HG03565 (cell line): ENCODE measurements at regions not wholly inside any gene's neighbourhood (a gene's known extent, or its start where the extent isn't known, plus 50 kb on each side); places are given as distances from the start of the nearest gene placed in this dataset.
"Not testable (repeated sequence)": the region's sequence is repeated elsewhere in the genome, so short reads cannot be mapped to it uniquely, and the experiment has no call there.

Source experiments
- ATAC-seq: cut with Tn5 transposase; IDR thresholded peaks from one replicate; pipeline ENCODE4 v1.9.1; 2021; ENCODE audit warnings: mild to moderate bottlenecking, moderate library complexity; ENCODE audit not compliant: unreplicated experiment

DNA sequence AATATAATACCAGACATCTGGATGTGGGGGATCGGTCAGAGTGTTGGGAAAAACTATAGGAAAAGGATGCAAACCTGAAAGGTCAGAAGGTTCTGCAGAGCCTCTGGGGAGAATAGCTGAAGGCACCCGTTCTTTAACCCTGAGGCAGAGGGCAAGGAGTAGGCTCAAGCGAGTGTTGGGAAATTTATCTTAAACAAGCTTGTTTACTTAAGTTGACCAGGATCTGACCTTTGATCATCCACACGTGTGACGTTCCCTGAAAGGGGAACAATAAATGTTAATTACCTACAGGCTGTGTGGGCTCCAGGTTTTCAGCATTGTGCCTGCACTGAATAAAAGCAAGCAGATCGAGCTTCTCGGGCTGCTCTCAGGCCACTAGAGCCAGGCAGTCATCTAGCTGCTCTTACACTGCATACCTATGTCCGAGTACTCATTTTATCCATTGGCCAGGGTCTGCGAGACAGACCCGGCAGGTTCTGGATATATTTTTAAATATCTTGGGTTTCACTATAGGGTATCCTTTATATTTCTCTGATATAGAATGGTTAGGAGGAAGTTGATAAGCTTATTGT is 400.6 kb upstream of the CHST9 start:
- ATAC-seq: no peak

DNA sequence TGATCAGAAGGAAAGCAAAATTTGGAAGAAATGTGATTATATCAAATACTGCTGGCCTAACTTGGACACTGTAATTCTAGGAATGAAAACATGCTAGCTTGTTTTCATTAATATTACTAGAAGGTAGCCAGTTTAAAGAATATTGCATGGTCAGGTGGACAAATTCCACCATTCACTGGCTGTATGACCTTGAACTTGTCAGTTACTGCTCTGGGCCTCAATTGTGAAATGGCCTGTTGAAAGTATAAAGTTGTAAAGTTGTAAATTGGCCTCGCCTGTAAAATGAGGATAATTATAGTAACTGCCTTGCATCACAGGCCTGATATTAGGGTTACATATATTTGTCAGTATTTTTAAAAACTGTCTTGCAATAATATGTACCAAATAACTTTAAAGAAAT is 398.4 kb upstream of the CHST9 start:
- no peak for ATAC-seq

DNA sequence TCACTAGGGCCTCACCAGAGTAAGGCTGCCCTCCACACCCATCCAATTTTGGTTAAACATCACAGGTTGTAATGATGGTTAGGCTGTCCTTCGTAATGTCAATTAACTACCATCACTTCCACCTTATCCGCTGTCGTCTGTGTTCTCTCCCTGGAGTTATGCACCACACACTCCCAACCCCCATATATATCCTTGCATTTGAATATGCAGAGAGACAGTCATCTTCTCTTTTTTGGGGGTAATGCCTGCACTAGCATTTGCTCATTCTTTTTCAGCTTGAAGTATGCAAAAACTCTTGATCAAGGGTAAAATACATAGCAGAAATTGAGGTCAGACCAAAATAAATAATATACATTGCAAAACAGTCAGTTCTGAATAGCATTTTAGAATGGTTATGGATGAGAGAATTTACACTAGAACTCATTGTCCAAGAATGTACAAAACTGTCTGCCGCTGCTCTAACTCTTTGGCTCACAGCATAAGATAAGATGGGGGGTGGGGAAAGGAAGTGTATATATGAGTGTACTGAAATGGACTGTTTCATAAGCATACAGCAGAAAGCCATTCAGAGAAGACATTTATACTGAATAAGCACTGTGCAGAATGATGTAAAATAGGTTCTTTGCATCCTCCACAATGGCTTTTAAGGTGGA is 397.8 kb upstream of the CHST9 start:
- no peak for ATAC-seq

- no peak for ATAC-seq
Observed at GRCh38 chr18:27581296-27581904, 396.3 kb upstream of the CHST9 start.

GRCh38 chr18:27579364-27579763 is 394.3 kb upstream of the CHST9 start:
- ATAC-seq: no peak

DNA sequence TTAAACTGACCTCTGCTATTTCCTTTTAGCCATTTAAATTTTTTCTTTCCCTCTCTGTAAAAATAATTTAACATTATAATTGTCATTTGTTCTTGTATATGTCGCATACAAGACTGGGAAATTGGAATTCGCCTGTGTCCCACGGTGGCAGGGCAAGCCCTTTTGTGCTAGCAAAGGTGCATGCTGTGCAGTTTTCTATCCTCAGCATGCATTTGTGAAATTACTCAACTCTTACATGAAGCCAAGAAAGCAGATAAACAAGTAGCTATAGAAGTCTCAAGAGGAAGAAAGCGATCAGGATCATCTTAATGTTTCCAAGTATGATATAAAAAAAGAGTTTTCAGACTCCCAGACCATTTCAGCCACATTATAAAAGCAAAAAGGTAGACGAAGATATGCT is 392.6 kb upstream of the CHST9 start:
- no peak for ATAC-seq

- ATAC-seq: no peak
Observed at GRCh38 chr18:27577265-27577664, 392.2 kb upstream of the CHST9 start.

- no peak for ATAC-seq
Observed at GRCh38 chr18:27567434-27567833, 382.3 kb upstream of the CHST9 start.

GRCh38 chr18:27564066-27564465 is 379.0 kb upstream of the CHST9 start:
- ATAC-seq: no peak

- ATAC-seq: no peak
Observed at GRCh38 chr18:27558388-27559155, 373.5 kb upstream of the CHST9 start.

DNA sequence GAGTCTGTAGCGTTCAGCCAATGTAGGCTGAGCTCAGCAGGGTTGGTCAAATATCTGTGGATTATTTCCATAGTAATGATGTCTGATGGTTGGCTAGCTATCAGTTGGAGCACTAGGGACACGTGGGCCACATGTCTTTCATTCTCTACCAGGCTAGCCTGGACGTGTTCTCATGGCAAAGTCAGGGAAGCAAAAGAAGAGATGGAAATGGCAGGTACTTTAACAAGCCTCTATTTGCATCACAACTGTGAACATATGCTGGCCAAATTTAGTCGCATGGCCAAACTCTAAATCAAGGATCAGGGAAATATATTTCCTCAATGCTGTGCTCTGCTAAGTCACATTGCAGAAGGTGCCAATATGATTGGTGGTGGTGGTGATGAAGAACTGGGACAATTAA is 371.6 kb upstream of the CHST9 start:
- no peak for ATAC-seq

DNA sequence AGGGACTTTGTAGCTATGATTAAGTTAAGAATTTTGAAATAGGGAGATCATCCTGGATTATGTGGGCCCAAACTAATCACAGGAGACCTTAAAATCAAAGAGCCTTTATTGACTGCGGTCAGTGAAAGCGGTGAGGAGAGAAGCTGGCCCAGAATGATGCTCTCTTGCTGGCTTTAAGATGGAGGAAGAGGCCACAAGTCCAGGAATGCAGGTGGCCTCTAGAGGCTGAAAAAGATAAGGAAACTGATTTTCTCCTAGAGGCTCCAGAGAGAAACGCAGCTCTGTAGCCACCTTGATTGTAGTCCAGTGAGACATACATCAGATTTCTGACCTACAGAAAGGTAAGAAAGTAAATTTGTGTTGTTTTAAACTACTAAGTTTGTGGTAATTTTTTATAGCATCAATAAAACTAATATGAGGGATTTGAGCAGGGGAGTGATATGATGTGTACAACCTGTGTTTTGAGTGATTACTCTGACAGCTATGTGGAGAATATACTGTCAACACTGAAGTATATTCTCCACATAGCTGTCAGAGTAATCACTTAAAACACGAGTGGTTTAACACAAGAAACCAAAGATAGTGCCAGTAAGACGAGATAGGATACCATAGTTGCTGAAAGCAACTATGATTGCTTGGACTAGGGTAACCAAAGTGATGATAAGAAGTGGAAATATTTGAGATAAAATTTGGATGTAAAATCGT is 364.4 kb upstream of the CHST9 start:
- ATAC-seq: no peak

DNA sequence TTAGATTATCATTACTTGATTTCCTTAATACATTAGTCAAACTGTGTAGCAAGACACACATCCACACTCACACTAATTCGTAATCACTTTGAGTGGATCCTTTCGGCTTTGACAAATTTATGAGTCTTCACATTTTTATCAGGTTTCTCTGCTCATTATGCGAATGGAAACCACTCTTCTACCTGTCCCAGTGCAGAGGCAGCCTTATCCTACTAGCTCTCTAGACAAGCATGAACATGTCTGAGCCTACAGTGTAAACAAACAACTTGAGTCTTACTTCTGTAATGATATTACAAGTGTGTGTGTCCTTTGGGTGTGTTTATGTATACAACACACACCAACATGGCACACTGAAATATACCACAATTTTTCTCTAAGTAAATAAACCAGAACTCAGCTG is 361.9 kb upstream of the CHST9 start:
- no peak for ATAC-seq

DNA sequence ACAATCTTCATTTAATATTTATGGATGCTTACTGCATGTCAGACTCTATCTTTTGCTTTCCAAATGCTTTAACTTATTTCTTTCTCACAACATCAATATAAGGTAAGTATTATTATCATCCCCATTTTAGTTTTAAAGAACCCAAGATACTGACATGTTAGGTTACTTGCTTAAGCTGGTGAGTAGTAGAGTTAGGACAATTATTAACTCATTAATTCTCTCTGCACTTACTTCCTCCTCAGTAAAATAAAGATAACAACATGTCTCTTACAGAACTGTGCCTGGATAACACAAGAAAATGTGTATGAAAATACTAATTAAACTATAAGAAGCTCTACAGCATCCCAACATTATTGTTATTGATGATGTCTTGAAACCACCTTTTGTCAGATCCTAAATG is 359.1 kb upstream of the CHST9 start:
- no peak for ATAC-seq

- ATAC-seq: no peak
Observed at GRCh38 chr18:27541293-27541692, 356.2 kb upstream of the CHST9 start.

DNA sequence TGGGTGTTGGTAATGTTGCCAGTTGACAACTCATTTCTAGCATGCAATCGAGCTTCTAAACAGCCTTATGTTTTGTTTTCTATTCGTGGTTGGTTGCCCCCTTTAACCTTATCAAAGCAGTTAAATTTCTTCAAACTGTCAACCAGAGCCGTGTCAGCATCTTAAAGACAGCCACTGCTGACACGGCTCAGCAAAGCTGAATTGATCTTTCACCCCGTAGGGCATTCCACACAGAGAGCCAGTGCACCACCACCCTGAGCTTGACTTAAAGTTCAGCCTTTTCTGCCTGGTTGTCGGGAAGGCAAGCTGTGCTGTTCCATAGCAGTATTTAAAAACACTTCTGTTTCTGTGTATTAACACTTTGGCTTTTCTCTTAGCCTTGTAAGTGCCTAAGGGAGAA is 355.0 kb upstream of the CHST9 start:
- no peak for ATAC-seq

DNA sequence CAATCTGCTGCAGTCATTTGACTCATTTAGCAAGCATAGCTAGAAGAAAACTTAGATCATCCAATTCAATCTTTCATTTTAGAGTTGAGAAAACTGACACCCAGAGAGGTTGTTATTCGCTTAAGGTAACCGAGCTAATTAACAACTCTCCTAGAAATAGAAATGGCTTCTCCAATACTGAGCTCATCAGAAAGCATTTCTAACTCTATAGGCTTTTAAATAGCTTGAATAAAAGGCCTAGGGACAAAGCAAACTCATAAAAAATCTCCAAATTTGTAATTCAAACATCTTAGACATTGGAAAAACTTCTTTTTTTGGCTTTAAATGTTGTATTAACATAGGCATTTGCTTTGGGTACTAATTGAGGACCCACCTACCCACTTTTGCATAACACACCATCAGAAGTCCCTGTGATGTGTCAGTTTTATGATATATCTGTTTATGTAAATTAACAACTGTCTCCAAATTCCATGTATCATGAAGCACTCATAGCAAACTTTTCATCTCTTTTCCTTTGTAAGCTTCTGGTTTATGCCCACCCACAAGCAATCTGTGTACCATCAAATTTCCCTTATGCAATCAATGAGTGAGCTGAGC is 343.9 kb upstream of the CHST9 start:
- no peak for ATAC-seq

DNA sequence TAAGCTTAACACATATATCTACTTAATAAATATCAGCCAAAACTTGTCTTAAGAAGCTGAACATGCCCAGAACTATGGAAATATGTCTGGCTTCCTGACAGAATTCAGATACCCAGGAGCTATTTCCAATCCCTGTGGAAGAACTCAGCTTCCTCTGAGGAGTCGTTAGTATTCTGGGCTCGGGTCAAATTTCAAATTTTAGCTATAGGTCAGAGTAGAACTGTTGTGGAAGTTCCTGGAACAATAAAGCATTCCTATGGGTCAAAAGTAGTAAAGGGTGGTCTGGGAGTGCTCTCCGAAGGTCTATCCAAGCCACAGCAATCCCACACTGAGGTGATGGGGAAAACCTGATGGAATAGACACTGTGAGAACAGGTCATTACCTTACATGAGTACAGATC is 342.7 kb upstream of the CHST9 start:
- no peak for ATAC-seq

- no peak for ATAC-seq
Observed at GRCh38 chr18:27520401-27520800, 335.3 kb upstream of the CHST9 start.

GRCh38 chr18:27510036-27510633 is 325.0 kb upstream of the CHST9 start:
- not testable (repeated sequence) for ATAC-seq

GRCh38 chr18:27501671-27502070 is 316.6 kb upstream of the CHST9 start:
- ATAC-seq: no peak
